Retinal pigment epithelial cell (primary cell): ENCODE measurements at regions not wholly inside any gene's neighbourhood (a gene's known extent, or its start where the extent isn't known, plus 50 kb on each side); places are given as distances from the start of the nearest gene placed in this dataset.

Source experiments
- DNase-seq: peaks from one replicate; pipeline ENCODE4 v3.0.0-alpha.2; 2010; ENCODE audit warnings: low read depth
- H3K4me3 ChIP-seq: 2 replicates; pipeline ENCODE4 v1.5.1; 2011; ENCODE audit warnings: mild to moderate bottlenecking, low read length, control low read depth, moderate library complexity
- CTCF ChIP-seq: conservative IDR thresholded peaks from 2 replicates; pipeline ENCODE4 v1.5.1; 2011; ENCODE audit warnings: low read depth, low read length, control low read depth, inconsistent platforms

DNA sequence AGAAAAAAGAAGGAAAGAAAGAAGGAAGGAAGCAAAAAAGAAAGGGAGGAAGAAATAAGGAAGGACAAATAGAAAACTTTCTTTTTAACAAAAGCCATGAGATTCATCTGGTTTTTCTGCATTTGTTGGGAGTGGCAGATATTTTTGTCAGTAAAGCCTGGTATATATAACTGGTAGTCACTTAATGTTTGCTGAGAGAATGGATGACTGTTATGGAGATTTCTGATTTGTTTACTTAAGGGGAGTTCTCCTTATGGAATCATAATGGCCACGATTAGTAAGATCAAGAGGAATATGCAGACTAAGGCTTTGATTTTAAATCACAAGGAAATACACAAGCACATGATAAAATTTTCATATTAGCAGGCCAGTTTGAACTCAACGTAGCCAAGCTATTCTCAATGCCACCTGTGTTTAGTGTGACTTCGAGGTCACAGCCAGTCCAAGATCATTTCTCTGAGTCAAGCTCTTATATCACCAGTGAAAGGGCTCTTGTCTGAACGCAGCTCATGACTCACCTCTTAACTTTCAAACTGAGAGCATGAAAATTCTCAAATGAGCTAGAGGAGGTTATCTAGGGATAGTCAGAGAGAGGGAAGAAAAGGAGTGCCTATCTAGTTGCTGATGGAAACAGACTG, 445.1 kb upstream of the ZMIZ1 start:
- H3K4me3 ChIP-seq = no peak overlapping the region
- TF ChIP-seq CTCF = no peak
- DNase-seq = peak; percentile 84

GRCh38 chr10:78624791-78625190, 444.0 kb upstream of the ZMIZ1 start:
- no peak overlapping the region for H3K4me3 ChIP-seq
- no peak for DNase-seq
- TF ChIP-seq CTCF = no peak

- H3K4me3 ChIP-seq = no peak overlapping the region
- DNase-seq = peak; percentile 70
- no peak for TF ChIP-seq CTCF
Measured at GRCh38 chr10:78626471-78626870, 442.3 kb upstream of the ZMIZ1 start.

GRCh38 chr10:78627254-78627795, 441.4 kb upstream of the ZMIZ1 start:
- H3K4me3 ChIP-seq = no peak overlapping the region
- no peak for TF ChIP-seq CTCF
- no peak for DNase-seq

- no peak overlapping the region for H3K4me3 ChIP-seq
- TF ChIP-seq CTCF = no peak
- no peak for DNase-seq
Measured at GRCh38 chr10:78628976-78629375, 439.8 kb upstream of the ZMIZ1 start.

DNA sequence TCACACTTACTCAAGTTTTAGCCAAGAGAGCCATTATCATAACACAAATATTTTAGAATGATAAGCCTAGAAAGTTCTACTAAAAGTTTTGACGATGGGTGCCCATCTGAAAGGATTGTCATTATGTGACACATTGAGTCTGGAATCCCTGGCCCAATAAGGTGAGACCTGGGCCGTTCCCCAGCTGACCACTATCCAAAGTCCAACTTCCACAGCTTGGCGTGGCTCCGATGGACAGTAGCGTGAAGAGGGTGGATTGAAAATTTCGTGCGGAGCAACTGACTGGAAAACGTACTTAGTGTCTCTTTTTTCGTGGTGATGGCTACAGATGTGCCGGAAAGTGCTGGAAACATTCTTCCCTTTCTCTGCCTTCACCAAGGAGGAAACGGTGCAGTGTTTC, 439.0 kb upstream of the ZMIZ1 start:
- TF ChIP-seq CTCF = no peak
- no peak overlapping the region for H3K4me3 ChIP-seq
- no peak for DNase-seq
